ENCODE measurements at regions not wholly inside any gene's neighbourhood (a gene's known extent, or its start where the extent isn't known, plus 50 kb on each side); places are given as distances from the start of the nearest gene placed in this dataset.

- no peak for TF ChIP-seq CTCF (IDR thresholded peaks at IDR 0.05)
- no peak for TF ChIP-seq EZH2 (IDR thresholded peaks at IDR 0.05; ENCODE audit: borderline replicate concordance, insufficient read depth, low read depth, low read length, poor library complexity, severe bottlenecking)
Observed at GRCh38 chr5:169442913-169443784, 140.4 kb upstream of the SPDL1 start.

Data from B cell (primary cell).